ENCODE measurements at regions not wholly inside any gene's neighbourhood (a gene's known extent, or its start where the extent isn't known, plus 50 kb on each side); places are given as distances from the start of the nearest gene placed in this dataset.
A peak's percentile ranks its signal among the peaks of the same experiment; 100 is the strongest.
"Not testable (repeated sequence)": the region's sequence is repeated elsewhere in the genome, so short reads cannot be mapped to it uniquely, and the experiment has no call there.

GRCh38 chr6:25157842-25158241 is 121.3 kb upstream of the CARMIL1 start:
- intact Hi-C loops (cut with DNase I; ENCODE audit: low total_unique reads) = no loop called here
- no peaks in the 10 kb centered on the region for H3K4me1 ChIP-seq

GRCh38 chr6:25160134-25160533 is 119.0 kb upstream of the CARMIL1 start:
- intact Hi-C loops (cut with DNase I; ENCODE audit: low total_unique reads); H3K36me3 ChIP-seq; H3K4me3 ChIP-seq; DNase-seq; H3K27ac ChIP-seq; H3K27me3 ChIP-seq; H3K4me1 ChIP-seq: not testable (repeated sequence)
- peaks cover 0 to 28% (median 19%) of the 10 kb centered on the region in 4 donors for H3K9me3 ChIP-seq

More at GRCh38 chr6:25157842-25158241, 121.3 kb upstream of the CARMIL1 start:
- H3K27ac ChIP-seq = no peak overlapping the region
- H3K4me3 ChIP-seq = no peak overlapping the region
- TF ChIP-seq POLR2A (IDR thresholded peaks at IDR 0.05) (no peak), POLR2AphosphoS5 (IDR thresholded peaks at IDR 0.05) (no peak), CTCF (IDR thresholded peaks at IDR 0.05) (no peak), EP300 (IDR thresholded peaks at IDR 0.05) (no peak)
- WGBS, 5 donors = 93 to 98% (median 95%) methylated on average over 5 of the region's 5 CpGs
- H3K27me3 ChIP-seq = no peaks in the 10 kb centered on the region
- no peak for DNase-seq
- H3K9me3 ChIP-seq = peaks cover 0 to 28% (median 19%) of the 10 kb centered on the region in 4 donors
- H3K36me3 ChIP-seq = no peaks in the 10 kb centered on the region

- H3K4me3 ChIP-seq = no peak overlapping the region
- 65 to 81% (median 71%) methylated on average over 7 of the region's 7 CpGs for WGBS, 5 donors
- peaks cover 0 to under 1% (median 0%) of the 10 kb centered on the region in 4 donors for H3K9me3 ChIP-seq
- H3K27ac ChIP-seq = no peak overlapping the region
- no peak for TF ChIP-seq EP300 (IDR thresholded peaks at IDR 0.05)
- TF ChIP-seq POLR2AphosphoS5 (IDR thresholded peaks at IDR 0.05) = no peak
- no peak for TF ChIP-seq CTCF (IDR thresholded peaks at IDR 0.05)
- no peak for TF ChIP-seq POLR2A (IDR thresholded peaks at IDR 0.05)
- no peaks in the 10 kb centered on the region for H3K27me3 ChIP-seq
- peaks cover 11 to 38% (median 23%) of the 10 kb centered on the region in 4 donors for H3K4me1 ChIP-seq
- no peak for DNase-seq
- H3K36me3 ChIP-seq = no peaks in the 10 kb centered on the region
- intact Hi-C loops (cut with DNase I; ENCODE audit: low total_unique reads) = no loop called here
Observed at GRCh38 chr6:25165177-25165576, 114.0 kb upstream of the CARMIL1 start.

GRCh38 chr6:25165800-25166199 is 113.4 kb upstream of the CARMIL1 start:
- Histone ChIP-seq H3K4me3 (peak overlapping the region in 2 of 4 donors; percentile 4 to 13), H3K27me3 (no peaks in the 10 kb centered on the region), H3K9me3 (no peaks in the 10 kb centered on the region), H3K36me3 (no peaks in the 10 kb centered on the region), H3K4me1 (peaks cover 16 to 44% (median 27%) of the 10 kb centered on the region in 4 donors), H3K27ac (peak overlapping the region in 2 of 5 donors; percentile 33 to 39)
- intact Hi-C loops (cut with DNase I; ENCODE audit: low total_unique reads) = no loop called here
- 27 to 65% (median 50%) methylated on average over 1 of the region's 1 CpG for WGBS, 5 donors
- no peak for TF ChIP-seq POLR2A (IDR thresholded peaks at IDR 0.05)
- TF ChIP-seq CTCF (IDR thresholded peaks at IDR 0.05) = no peak
- no peak for TF ChIP-seq POLR2AphosphoS5 (IDR thresholded peaks at IDR 0.05)
- TF ChIP-seq EP300 (IDR thresholded peaks at IDR 0.05) = no peak
- no peak for DNase-seq

- intact Hi-C loops (cut with DNase I; ENCODE audit: low total_unique reads) = no loop called here
- WGBS, 5 donors = 33 to 48% (median 38%) methylated on average over 6 of the region's 6 CpGs
- peak in 1 of 2 donors; percentile 48 for DNase-seq
- H3K4me3 ChIP-seq = no peak overlapping the region
- no peak for TF ChIP-seq POLR2AphosphoS5 (IDR thresholded peaks at IDR 0.05)
- TF ChIP-seq EP300 (IDR thresholded peaks at IDR 0.05) = no peak
- TF ChIP-seq CTCF (IDR thresholded peaks at IDR 0.05) = no peak
- no peak for TF ChIP-seq POLR2A (IDR thresholded peaks at IDR 0.05)
- H3K4me1 ChIP-seq = peaks cover 16 to 54% (median 31%) of the 10 kb centered on the region in 4 donors
- H3K36me3 ChIP-seq = no peaks in the 10 kb centered on the region
- no peaks in the 10 kb centered on the region for H3K9me3 ChIP-seq
- no peaks in the 10 kb centered on the region for H3K27me3 ChIP-seq
- peak overlapping the region in 1 of 5 donors; percentile 39 for H3K27ac ChIP-seq
Observed at GRCh38 chr6:25166955-25167748, 112.0 kb upstream of the CARMIL1 start.
